HL-60 (cell line): ENCODE measurements at regions not wholly inside any gene's neighbourhood (a gene's known extent, or its start where the extent isn't known, plus 50 kb on each side); places are given as distances from the start of the nearest gene placed in this dataset.

Experiments
- DNase-seq, 2 experiments: peaks; one replicate each; pipeline ENCODE4 v3.0.0-alpha.2; 2010 to 2020; ENCODE audit warnings: low read depth in 1 of 2, low spot score in 1 of 2
- H3K27ac ChIP-seq: fragments of 250-450 bp; sonication (Bioruptor Pico); replicated peaks from 2 replicates; pipeline ENCODE4 v1.5.1; 2020; ENCODE audit warnings: mild to moderate bottlenecking, moderate library complexity
- H3K27me3 ChIP-seq: fragments of 250-450 bp; sonication (Bioruptor Pico); 2 replicates; pipeline ENCODE4 v1.5.1; 2021; ENCODE audit warnings: mild to moderate bottlenecking, moderate library complexity; ENCODE audit not compliant: insufficient read depth, poor library complexity, severe bottlenecking
- H3K4me3 ChIP-seq: replicated peaks from 2 replicates; pipeline ENCODE4 v1.5.1; 2011; ENCODE audit warnings: mild to moderate bottlenecking, control low read depth, low read length; ENCODE audit not compliant: insufficient read depth
- CTCF ChIP-seq: IDR thresholded peaks from one replicate; pipeline ENCODE4 v1.5.1; 2011; ENCODE audit warnings: low read length, control low read depth, inconsistent platforms; ENCODE audit not compliant: insufficient read depth
- GABPA ChIP-seq: IDR thresholded peaks from 2 replicates; pipeline ENCODE4 v1.6.1; 2012; ENCODE audit warnings: low read depth
- POLR2AphosphoS5 ChIP-seq: IDR thresholded peaks from 2 replicates; pipeline ENCODE4 v1.6.1; 2012; ENCODE audit warnings: low read depth
- REST ChIP-seq: IDR thresholded peaks from 2 replicates; pipeline ENCODE4 v1.6.1; 2012; ENCODE audit warnings: low read depth; ENCODE audit not compliant: insufficient replicate concordance
- SPI1 ChIP-seq: IDR thresholded peaks from 2 replicates; pipeline ENCODE4 v1.6.1; 2012; ENCODE audit warnings: low read depth, mild to moderate bottlenecking, borderline replicate concordance

GRCh38 chr11:87743007-87743406 is 432.2 kb downstream of the RAB38 start:
- Histone ChIP-seq H3K4me3 (no peak overlapping the region), H3K27ac (no peak overlapping the region), H3K27me3 (no peaks in the 10 kb centered on the region)
- TF ChIP-seq CTCF (no peak), SPI1 (no peak), POLR2AphosphoS5 (no peak)
- DNase-seq, result no peak

- no peaks in the 10 kb centered on the region for H3K27me3 ChIP-seq
- no peak overlapping the region for H3K4me3 ChIP-seq
- DNase-seq, result no peak
- no peak for TF ChIP-seq POLR2AphosphoS5
- no peak for TF ChIP-seq GABPA
- TF ChIP-seq SPI1, result no peak
- H3K27ac ChIP-seq, result no peak overlapping the region
Observed at GRCh38 chr11:87740968-87741367, 434.3 kb downstream of the RAB38 start.

- Histone ChIP-seq H3K4me3 (no peak overlapping the region), H3K27ac (no peak overlapping the region), H3K27me3 (no peaks in the 10 kb centered on the region)
- no peak for TF ChIP-seq POLR2AphosphoS5
- no peak for TF ChIP-seq SPI1
- no peak for TF ChIP-seq CTCF
- DNase-seq, result no peak
Observed at GRCh38 chr11:87740451-87740850, 434.8 kb downstream of the RAB38 start.

- TF ChIP-seq CTCF (no peak), SPI1 (no peak), GABPA (no peak), REST (no peak)
- no peaks in the 10 kb centered on the region for H3K27me3 ChIP-seq
- H3K27ac ChIP-seq, result no peak overlapping the region
- H3K4me3 ChIP-seq, result no peak overlapping the region
- no peak for DNase-seq
Observed at GRCh38 chr11:87739766-87740165, 435.5 kb downstream of the RAB38 start.

- TF ChIP-seq POLR2AphosphoS5 (no peak), CTCF (no peak), SPI1 (no peak), REST (no peak), GABPA (no peak)
- DNase-seq, result no peak
Observed at GRCh38 chr11:87739261-87739660, 436.0 kb downstream of the RAB38 start.

More at GRCh38 chr11:87739261-87739660, 436.0 kb downstream of the RAB38 start:
- no peaks in the 10 kb centered on the region for H3K27me3 ChIP-seq
- H3K4me3 ChIP-seq, result no peak overlapping the region
- H3K27ac ChIP-seq, result no peak overlapping the region
